ENCODE measurements at regions not wholly inside any gene's neighbourhood (a gene's known extent, or its start where the extent isn't known, plus 50 kb on each side); places are given as distances from the start of the nearest gene placed in this dataset.

DNA sequence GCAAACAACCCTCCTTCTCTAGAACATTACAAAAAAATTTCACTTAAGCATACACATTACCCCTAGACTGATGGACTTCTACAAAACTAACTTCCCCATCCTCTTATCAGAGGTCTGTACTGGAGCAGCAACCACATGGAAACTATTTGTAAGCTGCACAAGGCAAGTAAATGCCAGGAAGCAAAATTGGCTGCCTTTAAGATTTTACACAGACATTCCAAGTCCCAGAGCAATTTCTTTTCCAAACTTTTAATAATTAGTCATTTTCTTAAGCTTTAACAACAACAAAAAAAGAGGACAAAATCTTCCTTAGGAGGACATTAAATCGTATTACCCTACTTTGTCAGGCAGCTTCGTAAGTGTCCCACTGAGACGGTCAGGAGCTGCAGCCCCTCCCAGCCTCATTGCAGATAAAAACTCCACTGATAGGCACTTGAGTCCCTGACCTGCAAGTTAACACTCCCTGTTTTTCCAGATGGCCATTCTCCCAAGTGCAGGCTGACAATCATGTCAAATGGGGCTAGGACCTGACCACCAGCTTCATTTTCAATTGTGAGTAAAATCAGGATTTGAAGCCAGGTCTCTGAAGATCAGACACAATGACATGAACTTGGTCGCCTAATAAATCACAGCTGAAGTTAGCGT, 680.1 kb downstream of the DIAPH3 start:
- intact Hi-C loops (cut with micrococcal nuclease): no loop called here
- no peak overlapping the region for H3K9ac ChIP-seq (ENCODE audit: low read length)
- DNase-seq: no peak
- no peaks in the 10 kb centered on the region for H3K4me1 ChIP-seq (ENCODE audit: control insufficient read depth in 2 of 2, insufficient read depth in 2 of 2, low read length in 2 of 2)
- Mint-ChIP-seq H3K4me3 (no peak overlapping the region), H3K9me3 (ENCODE audit: insufficient read depth) (no peaks in the 10 kb centered on the region), H3K27ac (no peak overlapping the region), H3K27me3 (no peaks in the 10 kb centered on the region), H3K4me1 (no peaks in the 10 kb centered on the region)
- no peaks in the 10 kb centered on the region for H3K36me3 ChIP-seq (replicated peaks in 1 of 2; ENCODE audit: control extremely low read depth in 1 of 2, control insufficient read depth in 1 of 2, extremely low read depth in 1 of 2, insufficient read depth in 2 of 2, low read length in 1 of 2)
- 91% methylated on average over 5 of the region's 5 CpGs for WGBS (ENCODE audit: insufficient coverage)
- H3K79me2 ChIP-seq (ENCODE audit: control insufficient read depth, insufficient read depth, low read length): no peaks in the 10 kb centered on the region
- H4K20me1 ChIP-seq (ENCODE audit: control insufficient read depth, insufficient read depth, low read length, poor library complexity, severe bottlenecking): no peaks in the 10 kb centered on the region
- no peak for ATAC-seq (ENCODE audit: low read depth)
- H3K9me3 ChIP-seq (ENCODE audit: control extremely low read depth in 1 of 3, control insufficient read depth in 2 of 3, insufficient read depth in 1 of 3, low read length in 2 of 3): no peaks in the 10 kb centered on the region
- no peak overlapping the region for H3K4me2 ChIP-seq (replicated peaks; ENCODE audit: low read depth, low read length, poor library complexity, severe bottlenecking)
- H3K27me3 ChIP-seq (replicated peaks in 1 of 4; ENCODE audit: control extremely low read depth in 1 of 4, control insufficient read depth in 3 of 4, insufficient read depth in 4 of 4, low read length in 3 of 4): no peaks in the 10 kb centered on the region
- TF ChIP-seq EZH2 (IDR thresholded peaks at IDR 0.05; ENCODE audit: borderline replicate concordance, insufficient read depth, low read depth, low read length, poor library complexity, severe bottlenecking): no peak
- no peak for TF ChIP-seq CTCF (IDR thresholded peaks at IDR 0.05)
- CTCF ChIA-PET: no interaction called here
- H3K4me3 ChIP-seq (ENCODE audit: control extremely low read depth in 1 of 5, extremely low read depth in 1 of 5, insufficient read depth in 1 of 5, low read depth in 2 of 5, low read length in 4 of 5): no peak overlapping the region
- POLR2A ChIA-PET: no interaction called here
- no peak overlapping the region for H2AFZ ChIP-seq (ENCODE audit: insufficient read depth, low read depth, low read length, poor library complexity, severe bottlenecking)
- H3K27ac ChIP-seq (ENCODE audit: low read length in 2 of 2): no peak overlapping the region

GRCh38 chr13:59487883-59488282, 675.8 kb downstream of the DIAPH3 start:
- H3K4me1 ChIP-seq (ENCODE audit: control insufficient read depth in 2 of 2, insufficient read depth in 2 of 2, low read length in 2 of 2): no peaks in the 10 kb centered on the region
- H3K79me2 ChIP-seq (ENCODE audit: control insufficient read depth, insufficient read depth, low read length): no peaks in the 10 kb centered on the region
- no peak overlapping the region for H3K27ac ChIP-seq (ENCODE audit: low read length in 2 of 2)
- ChIA-PET CTCF (no interaction called here), POLR2A (no interaction called here)
- H3K27ac Mint-ChIP-seq: no peak overlapping the region
- H3K9me3 ChIP-seq (ENCODE audit: control extremely low read depth in 1 of 3, control insufficient read depth in 2 of 3, insufficient read depth in 1 of 3, low read length in 2 of 3): no peaks in the 10 kb centered on the region
- H3K9ac ChIP-seq (ENCODE audit: low read length): no peak overlapping the region
- no peak for ATAC-seq (ENCODE audit: low read depth)
- no peaks in the 10 kb centered on the region for H3K36me3 ChIP-seq (replicated peaks in 1 of 2; ENCODE audit: control extremely low read depth in 1 of 2, control insufficient read depth in 1 of 2, extremely low read depth in 1 of 2, insufficient read depth in 2 of 2, low read length in 1 of 2)
- no peak overlapping the region for H3K4me3 Mint-ChIP-seq
- no peaks in the 10 kb centered on the region for H4K20me1 ChIP-seq (ENCODE audit: control insufficient read depth, insufficient read depth, low read length, poor library complexity, severe bottlenecking)
- no peak overlapping the region for H3K4me2 ChIP-seq (replicated peaks; ENCODE audit: low read depth, low read length, poor library complexity, severe bottlenecking)
- TF ChIP-seq EZH2 (IDR thresholded peaks at IDR 0.05; ENCODE audit: borderline replicate concordance, insufficient read depth, low read depth, low read length, poor library complexity, severe bottlenecking) (no peak), CTCF (IDR thresholded peaks at IDR 0.05) (no peak)
- no peaks in the 10 kb centered on the region for H3K9me3 Mint-ChIP-seq (ENCODE audit: insufficient read depth)
- DNase-seq: no peak
- 83% methylated on average over 1 of the region's 3 CpGs for WGBS (ENCODE audit: insufficient coverage)
- H3K4me1 Mint-ChIP-seq: no peaks in the 10 kb centered on the region
- no peaks in the 10 kb centered on the region for H3K27me3 ChIP-seq (replicated peaks in 1 of 4; ENCODE audit: control extremely low read depth in 1 of 4, control insufficient read depth in 3 of 4, insufficient read depth in 4 of 4, low read length in 3 of 4)
- H3K4me3 ChIP-seq (ENCODE audit: control extremely low read depth in 1 of 5, extremely low read depth in 1 of 5, insufficient read depth in 1 of 5, low read depth in 2 of 5, low read length in 4 of 5): no peak overlapping the region
- H2AFZ ChIP-seq (ENCODE audit: insufficient read depth, low read depth, low read length, poor library complexity, severe bottlenecking): no peak overlapping the region
- H3K27me3 Mint-ChIP-seq: no peaks in the 10 kb centered on the region
- intact Hi-C loops (cut with micrococcal nuclease): no loop called here
